ENCODE measurements at regions not wholly inside any gene's neighbourhood (a gene's known extent, or its start where the extent isn't known, plus 50 kb on each side); places are given as distances from the start of the nearest gene placed in this dataset.

GRCh38 chr1:106396020-106396419 lies 660.5 kb upstream of the PRMT6 start:
- no peaks in the 10 kb centered on the region for H3K36me3 Mint-ChIP-seq (ENCODE audit: insufficient read depth in 1 of 3, low read depth in 3 of 3)
- no peaks in the 10 kb centered on the region for H3K27me3 ChIP-seq (ENCODE audit: insufficient read depth, low read length)
- no peak overlapping the region for H4K5ac ChIP-seq (ENCODE audit: insufficient read length, low read depth, low read length)
- H3K14ac ChIP-seq (ENCODE audit: insufficient read depth, low read length), result no peak overlapping the region
- H3K9me3 ChIP-seq (ENCODE audit: control insufficient read depth, low read depth, low read length), result no peaks in the 10 kb centered on the region
- H3K27ac ChIP-seq (ENCODE audit: insufficient read length, low read depth, low read length), result no peak overlapping the region
- H3K4ac ChIP-seq (ENCODE audit: low read depth, low read length), result no peak overlapping the region
- no peak overlapping the region for H3K4me2 ChIP-seq (ENCODE audit: insufficient read depth, insufficient read length, low read length)
- no peak overlapping the region for H3K27ac Mint-ChIP-seq
- H3K56ac ChIP-seq (ENCODE audit: insufficient read length, low read depth, low read length), result no peak overlapping the region
- no peak overlapping the region for H2AFZ ChIP-seq (ENCODE audit: low read length)
- no peaks in the 10 kb centered on the region for H3K79me1 ChIP-seq (ENCODE audit: insufficient read depth, low read depth, low read length, poor library complexity, severe bottlenecking)
- H4K91ac ChIP-seq (ENCODE audit: insufficient read length, low read depth, low read length), result no peak overlapping the region
- H3K4me1 ChIP-seq (ENCODE audit: insufficient read depth, low read length), result no peaks in the 10 kb centered on the region
- H3K79me2 ChIP-seq (ENCODE audit: insufficient read depth, low read length), result no peaks in the 10 kb centered on the region
- H3K23me2 ChIP-seq (ENCODE audit: insufficient read length, low read depth, low read length, poor library complexity, severe bottlenecking), result no peaks in the 10 kb centered on the region
- no peak overlapping the region for H2BK15ac ChIP-seq (ENCODE audit: low read depth, low read length)
- no peak overlapping the region for H2AK5ac ChIP-seq (ENCODE audit: insufficient read length, low read length)
- no peaks in the 10 kb centered on the region for H3K9me3 Mint-ChIP-seq
- H2BK12ac ChIP-seq (ENCODE audit: insufficient read length, low read depth, low read length), result no peak overlapping the region
- H3K4me3 Mint-ChIP-seq, result no peak overlapping the region
- no peak overlapping the region for H2BK120ac ChIP-seq (ENCODE audit: low read depth, low read length, poor library complexity, severe bottlenecking)
- DNase-seq, result no peak
- H3K23ac ChIP-seq (ENCODE audit: insufficient read length, low read depth, low read length), result no peak overlapping the region
- no peak overlapping the region for H2BK20ac ChIP-seq (ENCODE audit: low read depth, low read length, poor library complexity, severe bottlenecking)
- no peak overlapping the region for H3K18ac ChIP-seq (ENCODE audit: insufficient read length, low read depth, low read length)
- no peak overlapping the region for H3T11ph ChIP-seq (ENCODE audit: low read length)
- no peak overlapping the region for H4K8ac ChIP-seq (replicated peaks; ENCODE audit: insufficient read length, low read depth, low read length)
- TF ChIP-seq, protein P1, sequence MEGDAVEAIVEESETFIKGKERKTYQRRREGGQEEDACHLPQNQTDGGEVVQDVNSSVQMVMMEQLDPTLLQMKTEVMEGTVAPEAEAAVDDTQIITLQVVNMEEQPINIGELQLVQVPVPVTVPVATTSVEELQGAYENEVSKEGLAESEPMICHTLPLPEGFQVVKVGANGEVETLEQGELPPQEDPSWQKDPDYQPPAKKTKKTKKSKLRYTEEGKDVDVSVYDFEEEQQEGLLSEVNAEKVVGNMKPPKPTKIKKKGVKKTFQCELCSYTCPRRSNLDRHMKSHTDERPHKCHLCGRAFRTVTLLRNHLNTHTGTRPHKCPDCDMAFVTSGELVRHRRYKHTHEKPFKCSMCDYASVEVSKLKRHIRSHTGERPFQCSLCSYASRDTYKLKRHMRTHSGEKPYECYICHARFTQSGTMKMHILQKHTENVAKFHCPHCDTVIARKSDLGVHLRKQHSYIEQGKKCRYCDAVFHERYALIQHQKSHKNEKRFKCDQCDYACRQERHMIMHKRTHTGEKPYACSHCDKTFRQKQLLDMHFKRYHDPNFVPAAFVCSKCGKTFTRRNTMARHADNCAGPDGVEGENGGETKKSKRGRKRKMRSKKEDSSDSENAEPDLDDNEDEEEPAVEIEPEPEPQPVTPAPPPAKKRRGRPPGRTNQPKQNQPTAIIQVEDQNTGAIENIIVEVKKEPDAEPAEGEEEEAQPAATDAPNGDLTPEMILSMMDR (conservative IDR thresholded peaks at IDR 0.05), result no peak
- H3K27me3 Mint-ChIP-seq (ENCODE audit: low read depth), result no peaks in the 10 kb centered on the region
- H3K9ac ChIP-seq (ENCODE audit: extremely low read depth, insufficient read length, low read length), result no peak overlapping the region
- H2BK5ac ChIP-seq (ENCODE audit: insufficient read length, low read length), result no peak overlapping the region
- no peaks in the 10 kb centered on the region; a peak in 1 of 4 replicates for H3K4me1 Mint-ChIP-seq
- H4K20me1 ChIP-seq (ENCODE audit: control insufficient read depth, insufficient read depth, insufficient read length), result no peaks in the 10 kb centered on the region

Data from H9 (cell line).